Left ventricle myocardium inferior (tissue), 1 donor: ENCODE measurements at regions not wholly inside any gene's neighbourhood (a gene's known extent, or its start where the extent isn't known, plus 50 kb on each side); places are given as distances from the start of the nearest gene placed in this dataset.

ENCODE experiments used
- DNase-seq: peaks from one replicate; pipeline ENCODE4 v3.0.0-alpha.2; 2020
- H3K27ac ChIP-seq: fragments of 200-600 bp; replicated peaks from 2 replicates; pipeline ENCODE4 v1.8.0; 2021
- H3K27me3 ChIP-seq: fragments of 200-600 bp; 2 replicates; pipeline ENCODE4 v1.8.0; 2021; ENCODE audit warnings: low read depth
- H3K36me3 ChIP-seq: fragments of 200-600 bp; 2 replicates; pipeline ENCODE4 v1.8.0; 2021
- H3K4me1 ChIP-seq: fragments of 200-600 bp; 2 replicates; pipeline ENCODE4 v1.8.0; 2021
- H3K4me3 ChIP-seq: fragments of 200-600 bp; 2 replicates; pipeline ENCODE4 v1.8.0; 2021; ENCODE audit warnings: mild to moderate bottlenecking, moderate library complexity
- H3K9me3 ChIP-seq: fragments of 200-600 bp; replicated peaks from 2 replicates; pipeline ENCODE4 v1.8.0; 2021
- CTCF ChIP-seq: fragments of 200-600 bp; IDR thresholded peaks from 2 replicates; pipeline ENCODE4 v1.8.0; 2021; ENCODE audit warnings: antibody characterized with exemption, mild to moderate bottlenecking, borderline replicate concordance
- intact Hi-C: fragments of 100-400 bp; cut with micrococcal nuclease; formaldehyde crosslinking; loops from one replicate; pipeline ENCODE4 v1.11.0; 2022
- donor health status: DM: no; HTN: yes; CAD: no; lungs with severe emphysema.

GRCh38 chr3:176554791-176555654 is 642.3 kb downstream of the TBL1XR1 start:
- Histone ChIP-seq H3K36me3 (no peaks in the 10 kb centered on the region), H3K27ac (no peak overlapping the region), H3K27me3 (peaks cover 15% of the 10 kb centered on the region), H3K4me1 (peaks cover 13% of the 10 kb centered on the region), H3K4me3 (no peak overlapping the region), H3K9me3 (no peaks in the 10 kb centered on the region)
- DNase-seq = no peak
- TF ChIP-seq CTCF = no peak
- intact Hi-C loops = no loop called here

GRCh38 chr3:176554264-176554663 is 643.0 kb downstream of the TBL1XR1 start:
- Histone ChIP-seq H3K4me1 (peaks cover 13% of the 10 kb centered on the region), H3K4me3 (no peak overlapping the region), H3K9me3 (no peaks in the 10 kb centered on the region), H3K27me3 (peaks cover 13% of the 10 kb centered on the region), H3K27ac (no peak overlapping the region), H3K36me3 (no peaks in the 10 kb centered on the region)
- intact Hi-C loops = no loop called here
- DNase-seq = no peak
- no peak for TF ChIP-seq CTCF

GRCh38 chr3:176526942-176527341 is 670.3 kb downstream of the TBL1XR1 start:
- Histone ChIP-seq H3K9me3 (peaks cover 18% of the 10 kb centered on the region), H3K4me1 (no peaks in the 10 kb centered on the region)

GRCh38 chr3:176526225-176526624 is 671.1 kb downstream of the TBL1XR1 start:
- H3K4me3 ChIP-seq = no peak overlapping the region
- H3K4me1 ChIP-seq = no peaks in the 10 kb centered on the region
- DNase-seq = no peak
- peaks cover 14% of the 10 kb centered on the region for H3K9me3 ChIP-seq
- TF ChIP-seq CTCF = no peak
- intact Hi-C loops = no loop called here
- no peaks in the 10 kb centered on the region for H3K27me3 ChIP-seq
- H3K27ac ChIP-seq = no peak overlapping the region
- H3K36me3 ChIP-seq = no peaks in the 10 kb centered on the region

More at GRCh38 chr3:176526942-176527341, 670.3 kb downstream of the TBL1XR1 start:
- no peaks in the 10 kb centered on the region for H3K36me3 ChIP-seq
- no peak for DNase-seq
- no peak for TF ChIP-seq CTCF
- H3K4me3 ChIP-seq = no peak overlapping the region
- no peaks in the 10 kb centered on the region for H3K27me3 ChIP-seq
- H3K27ac ChIP-seq = no peak overlapping the region
- intact Hi-C loops = no loop called here

- Histone ChIP-seq H3K9me3 (no peaks in the 10 kb centered on the region), H3K36me3 (no peaks in the 10 kb centered on the region), H3K27ac (no peak overlapping the region), H3K4me1 (no peaks in the 10 kb centered on the region), H3K27me3 (no peaks in the 10 kb centered on the region), H3K4me3 (no peak overlapping the region)
- no peak for DNase-seq
- no peak for TF ChIP-seq CTCF
- intact Hi-C loops = no loop called here
Observed at GRCh38 chr3:176523114-176523513, 674.2 kb downstream of the TBL1XR1 start.
